ENCODE measurements at regions not wholly inside any gene's neighbourhood (a gene's known extent, or its start where the extent isn't known, plus 50 kb on each side); places are given as distances from the start of the nearest gene placed in this dataset.

GRCh38 chr4:134145369-134145768 lies 56.2 kb downstream of the PABPC4L start:
- no peaks in the 10 kb centered on the region for H3K27me3 ChIP-seq (ENCODE audit: control insufficient read depth, insufficient read depth, low read length)
- WGBS (ENCODE audit: insufficient coverage), result no CpG with 5 or more reads among the region's 2 CpGs
- DNase-seq (ENCODE audit: low read depth in 4 of 6, low spot score in 6 of 6), result no peak
- H3K36me3 ChIP-seq (ENCODE audit: control insufficient read depth, insufficient read depth, low read length), result no peaks in the 10 kb centered on the region
- H3K4me1 ChIP-seq (ENCODE audit: control insufficient read depth, insufficient read depth, low read length), result no peaks in the 10 kb centered on the region
- H3K4me3 ChIP-seq (ENCODE audit: low read depth, low read length), result no peak overlapping the region
- H3K9me3 ChIP-seq (ENCODE audit: control insufficient read depth, insufficient read depth, low read length), result no peaks in the 10 kb centered on the region
- no peak overlapping the region for H3K27ac ChIP-seq (ENCODE audit: low read depth, low read length)

- Histone ChIP-seq H3K4me3 (ENCODE audit: low read depth, low read length) (no peak overlapping the region), H3K27ac (ENCODE audit: low read depth, low read length) (no peak overlapping the region)
- no CpG with 5 or more reads among the region's 2 CpGs for WGBS (ENCODE audit: insufficient coverage)
These were observed 57.3 kb downstream of the PABPC4L start for GRCh38 chr4:134144337-134144736.

GRCh38 chr4:134141728-134142127 lies 59.9 kb downstream of the PABPC4L start:
- DNase-seq (ENCODE audit: low read depth in 4 of 6, low spot score in 6 of 6), result no peak
- H3K4me1 ChIP-seq (ENCODE audit: control insufficient read depth, insufficient read depth, low read length), result no peaks in the 10 kb centered on the region
- H3K27me3 ChIP-seq (ENCODE audit: control insufficient read depth, insufficient read depth, low read length), result no peaks in the 10 kb centered on the region
- H3K36me3 ChIP-seq (ENCODE audit: control insufficient read depth, insufficient read depth, low read length), result no peaks in the 10 kb centered on the region
- no peak overlapping the region for H3K27ac ChIP-seq (ENCODE audit: low read depth, low read length)
- H3K9me3 ChIP-seq (ENCODE audit: control insufficient read depth, insufficient read depth, low read length), result no peaks in the 10 kb centered on the region
- WGBS (ENCODE audit: insufficient coverage), result no CpG with 5 or more reads among the region's 2 CpGs
- H3K4me3 ChIP-seq (ENCODE audit: low read depth, low read length), result no peak overlapping the region

More at GRCh38 chr4:134144337-134144736, 57.3 kb downstream of the PABPC4L start:
- H3K9me3 ChIP-seq (ENCODE audit: control insufficient read depth, insufficient read depth, low read length), result no peaks in the 10 kb centered on the region
- no peaks in the 10 kb centered on the region for H3K36me3 ChIP-seq (ENCODE audit: control insufficient read depth, insufficient read depth, low read length)
- no peaks in the 10 kb centered on the region for H3K4me1 ChIP-seq (ENCODE audit: control insufficient read depth, insufficient read depth, low read length)
- peak in 1 of 6 donors; percentile 14 for DNase-seq (ENCODE audit: low read depth in 4 of 6, low spot score in 6 of 6)
- no peaks in the 10 kb centered on the region for H3K27me3 ChIP-seq (ENCODE audit: control insufficient read depth, insufficient read depth, low read length)

GRCh38 chr4:134139188-134139587 lies 62.4 kb downstream of the PABPC4L start:
- WGBS (ENCODE audit: insufficient coverage), result no CpG with 5 or more reads among the region's 1 CpG
- no peak overlapping the region for H3K27ac ChIP-seq (ENCODE audit: low read depth, low read length)
- DNase-seq (ENCODE audit: low read depth in 4 of 6, low spot score in 6 of 6), result no peak
- no peaks in the 10 kb centered on the region for H3K9me3 ChIP-seq (ENCODE audit: control insufficient read depth, insufficient read depth, low read length)
- H3K27me3 ChIP-seq (ENCODE audit: control insufficient read depth, insufficient read depth, low read length), result no peaks in the 10 kb centered on the region
- H3K36me3 ChIP-seq (ENCODE audit: control insufficient read depth, insufficient read depth, low read length), result no peaks in the 10 kb centered on the region
- H3K4me3 ChIP-seq (ENCODE audit: low read depth, low read length), result no peak overlapping the region
- no peaks in the 10 kb centered on the region for H3K4me1 ChIP-seq (ENCODE audit: control insufficient read depth, insufficient read depth, low read length)

GRCh38 chr4:134132086-134132783 lies 69.4 kb downstream of the PABPC4L start:
- Histone ChIP-seq H3K36me3 (ENCODE audit: control insufficient read depth, insufficient read depth, low read length) (no peaks in the 10 kb centered on the region), H3K27me3 (ENCODE audit: control insufficient read depth, insufficient read depth, low read length) (no peaks in the 10 kb centered on the region)
- WGBS (ENCODE audit: insufficient coverage), result no CpG with 5 or more reads among the region's 3 CpGs

GRCh38 chr4:134126955-134127354 lies 74.6 kb downstream of the PABPC4L start:
- no peak for DNase-seq (ENCODE audit: low read depth in 4 of 6, low spot score in 6 of 6)
- no peaks in the 10 kb centered on the region for H3K27me3 ChIP-seq (ENCODE audit: control insufficient read depth, insufficient read depth, low read length)
- WGBS (ENCODE audit: insufficient coverage), result 88% methylated on average over 2 of the region's 5 CpGs

More at GRCh38 chr4:134132086-134132783, 69.4 kb downstream of the PABPC4L start:
- no peak for DNase-seq (ENCODE audit: low read depth in 4 of 6, low spot score in 6 of 6)
- peaks cover 2% of the 10 kb centered on the region for H3K9me3 ChIP-seq (ENCODE audit: control insufficient read depth, insufficient read depth, low read length)
- no peak overlapping the region for H3K4me3 ChIP-seq (ENCODE audit: low read depth, low read length)
- no peaks in the 10 kb centered on the region for H3K4me1 ChIP-seq (ENCODE audit: control insufficient read depth, insufficient read depth, low read length)
- H3K27ac ChIP-seq (ENCODE audit: low read depth, low read length), result no peak overlapping the region

GRCh38 chr4:134126000-134126560 lies 75.5 kb downstream of the PABPC4L start:
- no CpG with 5 or more reads among the region's 1 CpG for WGBS (ENCODE audit: insufficient coverage)
- Histone ChIP-seq H3K4me3 (ENCODE audit: low read depth, low read length) (no peak overlapping the region), H3K9me3 (ENCODE audit: control insufficient read depth, insufficient read depth, low read length) (peaks cover 2% of the 10 kb centered on the region), H3K27ac (ENCODE audit: low read depth, low read length) (no peak overlapping the region), H3K36me3 (ENCODE audit: control insufficient read depth, insufficient read depth, low read length) (no peaks in the 10 kb centered on the region), H3K4me1 (ENCODE audit: control insufficient read depth, insufficient read depth, low read length) (no peaks in the 10 kb centered on the region), H3K27me3 (ENCODE audit: control insufficient read depth, insufficient read depth, low read length) (no peaks in the 10 kb centered on the region)
- peak in 1 of 6 donors; percentile 8 for DNase-seq (ENCODE audit: low read depth in 4 of 6, low spot score in 6 of 6)

More at GRCh38 chr4:134126955-134127354, 74.6 kb downstream of the PABPC4L start:
- Histone ChIP-seq H3K4me1 (ENCODE audit: control insufficient read depth, insufficient read depth, low read length) (no peaks in the 10 kb centered on the region), H3K27ac (ENCODE audit: low read depth, low read length) (no peak overlapping the region), H3K9me3 (ENCODE audit: control insufficient read depth, insufficient read depth, low read length) (peaks cover 2% of the 10 kb centered on the region), H3K4me3 (ENCODE audit: low read depth, low read length) (no peak overlapping the region), H3K36me3 (ENCODE audit: control insufficient read depth, insufficient read depth, low read length) (no peaks in the 10 kb centered on the region)

- WGBS (ENCODE audit: insufficient coverage), result no CpG with 5 or more reads among the region's 1 CpG
- H3K36me3 ChIP-seq (ENCODE audit: control insufficient read depth, insufficient read depth, low read length), result no peaks in the 10 kb centered on the region
These were observed 78.7 kb downstream of the PABPC4L start for GRCh38 chr4:134122903-134123302.

GRCh38 chr4:134117392-134118183 lies 84.0 kb downstream of the PABPC4L start:
- no peak for DNase-seq (ENCODE audit: low read depth in 4 of 6, low spot score in 6 of 6)
- Histone ChIP-seq H3K27me3 (ENCODE audit: control insufficient read depth, insufficient read depth, low read length) (no peaks in the 10 kb centered on the region), H3K27ac (ENCODE audit: low read depth, low read length) (no peak overlapping the region), H3K4me1 (ENCODE audit: control insufficient read depth, insufficient read depth, low read length) (no peaks in the 10 kb centered on the region), H3K9me3 (ENCODE audit: control insufficient read depth, insufficient read depth, low read length) (no peaks in the 10 kb centered on the region), H3K36me3 (ENCODE audit: control insufficient read depth, insufficient read depth, low read length) (no peaks in the 10 kb centered on the region), H3K4me3 (ENCODE audit: low read depth, low read length) (no peak overlapping the region)
- no CpG with 5 or more reads among the region's 2 CpGs for WGBS (ENCODE audit: insufficient coverage)

More at GRCh38 chr4:134122903-134123302, 78.7 kb downstream of the PABPC4L start:
- H3K4me1 ChIP-seq (ENCODE audit: control insufficient read depth, insufficient read depth, low read length), result no peaks in the 10 kb centered on the region
- no peaks in the 10 kb centered on the region for H3K9me3 ChIP-seq (ENCODE audit: control insufficient read depth, insufficient read depth, low read length)
- H3K27me3 ChIP-seq (ENCODE audit: control insufficient read depth, insufficient read depth, low read length), result no peaks in the 10 kb centered on the region
- no peak for DNase-seq (ENCODE audit: low read depth in 4 of 6, low spot score in 6 of 6)
- no peak overlapping the region for H3K27ac ChIP-seq (ENCODE audit: low read depth, low read length)
- no peak overlapping the region for H3K4me3 ChIP-seq (ENCODE audit: low read depth, low read length)
